ENCODE measurements at regions not wholly inside any gene's neighbourhood (a gene's known extent, or its start where the extent isn't known, plus 50 kb on each side); places are given as distances from the start of the nearest gene placed in this dataset.

- no peak for DNase-seq (ENCODE audit: low read depth in 2 of 2)
Measured at GRCh38 chr9:89768650-89769071, 163.8 kb downstream of the GADD45G start.

GRCh38 chr9:89770531-89771174 lies 165.8 kb downstream of the GADD45G start:
- DNase-seq (ENCODE audit: low read depth in 2 of 2) = no peak

DNA sequence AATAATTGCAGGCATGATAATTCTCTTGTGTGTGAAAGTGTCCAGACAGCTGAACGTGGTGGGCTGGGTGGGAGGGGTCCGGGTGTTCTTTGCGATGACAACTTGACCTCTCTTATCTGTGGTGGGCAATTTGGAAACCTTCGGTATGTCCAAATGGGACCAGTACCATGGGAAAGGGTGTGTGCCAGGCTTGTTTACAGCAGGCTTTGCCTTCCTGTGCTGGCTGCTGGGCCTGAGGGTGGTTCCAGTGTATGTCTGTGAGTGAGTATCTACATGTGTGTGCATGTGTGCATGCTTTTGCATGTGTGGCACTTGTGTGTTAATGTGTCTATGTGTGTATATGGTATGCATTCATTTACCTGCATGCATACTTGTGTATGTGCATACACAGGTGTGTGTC lies 166.4 kb downstream of the GADD45G start:
- no peak for DNase-seq (ENCODE audit: low read depth in 2 of 2)

DNA sequence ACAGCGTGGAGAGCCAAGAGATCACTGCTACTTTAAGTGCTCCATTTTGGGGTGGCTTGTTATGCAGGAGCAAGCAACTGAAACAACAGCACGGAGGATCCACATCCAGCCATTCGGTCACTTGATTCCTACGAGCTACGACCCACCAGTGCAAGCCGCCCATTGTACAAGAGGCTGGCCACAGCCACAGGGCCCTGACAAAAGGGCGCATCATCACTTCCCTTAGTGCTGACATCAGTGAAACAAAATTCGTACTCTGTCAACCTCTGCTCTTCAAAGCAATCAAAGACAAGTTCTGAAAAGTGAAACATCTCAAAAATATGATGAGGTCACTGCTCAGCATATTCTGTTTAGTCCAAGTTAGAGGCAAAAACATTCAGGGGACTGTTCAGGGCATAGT lies 168.4 kb downstream of the GADD45G start:
- DNase-seq (ENCODE audit: low read depth in 2 of 2) = no peak

- DNase-seq (ENCODE audit: low read depth in 2 of 2) = no peak
Measured at GRCh38 chr9:89774858-89775370, 170.1 kb downstream of the GADD45G start.

DNA sequence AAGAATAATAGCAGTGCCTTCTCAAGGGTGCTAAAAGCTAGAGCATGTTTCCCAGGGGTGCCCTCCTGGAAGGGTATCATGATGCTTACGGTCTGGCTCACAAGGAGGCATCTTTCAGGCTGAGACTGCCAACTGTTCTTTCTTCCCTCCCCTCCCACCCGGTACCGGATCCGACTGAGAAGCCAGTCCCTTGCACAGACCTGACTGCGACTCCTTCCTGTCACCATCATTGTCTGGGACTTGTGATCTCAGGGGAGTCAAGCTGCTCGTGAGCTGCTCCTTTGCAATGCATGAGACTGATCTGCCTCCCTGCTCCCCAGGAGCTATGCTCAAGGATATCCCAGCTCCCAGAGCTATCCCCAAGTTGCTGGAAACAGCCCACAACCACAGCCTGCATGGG lies 170.8 kb downstream of the GADD45G start:
- no peak for DNase-seq (ENCODE audit: low read depth in 2 of 2)

GRCh38 chr9:89776795-89777525 lies 172.1 kb downstream of the GADD45G start:
- DNase-seq (ENCODE audit: low read depth in 2 of 2) = no peak

GRCh38 chr9:89777544-89777943 lies 172.7 kb downstream of the GADD45G start:
- no peak for DNase-seq (ENCODE audit: low read depth in 2 of 2)

GRCh38 chr9:89778100-89779090 lies 173.6 kb downstream of the GADD45G start:
- no peak for DNase-seq (ENCODE audit: low read depth in 2 of 2)

DNA sequence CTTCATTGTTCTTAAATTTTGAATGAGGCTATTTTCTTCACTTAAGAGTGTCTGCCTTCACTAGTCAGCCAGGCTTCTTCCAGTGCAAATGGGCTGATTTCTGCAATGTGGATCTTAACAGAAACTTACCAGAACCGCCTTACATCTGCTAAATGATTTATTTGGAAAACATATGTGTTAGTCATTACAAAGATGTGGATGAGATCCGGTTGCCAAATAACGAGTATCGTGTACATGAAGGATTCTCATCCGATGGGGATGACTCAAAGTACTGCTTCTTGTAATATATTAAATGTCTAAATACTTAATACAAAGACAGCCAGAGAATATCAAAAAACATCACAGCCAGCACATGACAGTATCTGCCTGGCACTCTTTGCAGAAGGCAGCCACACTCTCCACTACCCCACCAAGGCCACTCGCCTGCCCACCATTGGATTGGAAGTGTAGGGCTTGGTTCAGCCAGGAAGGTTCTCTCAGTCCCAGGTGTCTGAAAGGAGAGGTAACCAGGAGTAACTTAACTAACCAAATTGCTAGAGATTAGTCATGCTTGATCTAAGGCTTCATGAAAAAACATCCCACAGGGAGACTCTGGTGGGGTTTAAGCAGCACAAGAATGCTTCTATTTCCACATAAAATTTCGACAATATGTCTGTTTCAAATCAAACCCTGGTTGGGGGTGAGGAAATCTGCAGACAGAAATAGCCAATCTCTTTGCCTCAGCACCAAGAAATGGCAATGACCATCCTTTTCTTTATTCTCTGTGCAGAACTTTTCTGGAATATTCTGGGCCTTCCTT lies 174.8 kb downstream of the GADD45G start:
- DNase-seq (ENCODE audit: low read depth in 2 of 2) = no peak

GRCh38 chr9:89780959-89781358 lies 176.1 kb downstream of the GADD45G start:
- DNase-seq (ENCODE audit: low read depth in 2 of 2) = no peak

GRCh38 chr9:89781838-89782540 lies 177.2 kb downstream of the GADD45G start:
- DNase-seq (ENCODE audit: low read depth in 2 of 2) = no peak

DNA sequence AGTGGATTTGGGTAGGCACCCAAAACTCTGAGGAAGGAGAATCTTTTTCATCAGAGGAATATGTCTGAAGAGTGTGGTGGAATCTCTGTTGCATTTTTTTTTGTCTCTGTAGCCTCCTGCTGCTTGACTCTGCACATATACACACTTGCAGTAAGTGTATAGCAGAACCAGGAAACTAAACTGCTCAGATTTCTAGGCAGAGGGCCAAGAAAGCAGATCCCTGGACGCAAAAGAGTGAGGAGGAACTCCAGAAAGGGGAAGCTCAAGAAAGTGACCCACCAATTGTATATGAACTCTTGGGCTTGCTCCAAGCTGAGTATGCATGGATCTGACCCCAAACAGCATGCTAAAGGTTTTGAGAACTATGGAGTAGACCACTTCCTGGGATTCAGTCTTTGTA lies 181.8 kb downstream of the GADD45G start:
- DNase-seq (ENCODE audit: low read depth in 2 of 2) = no peak

- DNase-seq (ENCODE audit: low read depth in 2 of 2) = no peak
Measured at GRCh38 chr9:89787595-89787994, 182.8 kb downstream of the GADD45G start.

GRCh38 chr9:89788434-89788833 lies 183.6 kb downstream of the GADD45G start:
- DNase-seq (ENCODE audit: low read depth in 2 of 2) = no peak

DNA sequence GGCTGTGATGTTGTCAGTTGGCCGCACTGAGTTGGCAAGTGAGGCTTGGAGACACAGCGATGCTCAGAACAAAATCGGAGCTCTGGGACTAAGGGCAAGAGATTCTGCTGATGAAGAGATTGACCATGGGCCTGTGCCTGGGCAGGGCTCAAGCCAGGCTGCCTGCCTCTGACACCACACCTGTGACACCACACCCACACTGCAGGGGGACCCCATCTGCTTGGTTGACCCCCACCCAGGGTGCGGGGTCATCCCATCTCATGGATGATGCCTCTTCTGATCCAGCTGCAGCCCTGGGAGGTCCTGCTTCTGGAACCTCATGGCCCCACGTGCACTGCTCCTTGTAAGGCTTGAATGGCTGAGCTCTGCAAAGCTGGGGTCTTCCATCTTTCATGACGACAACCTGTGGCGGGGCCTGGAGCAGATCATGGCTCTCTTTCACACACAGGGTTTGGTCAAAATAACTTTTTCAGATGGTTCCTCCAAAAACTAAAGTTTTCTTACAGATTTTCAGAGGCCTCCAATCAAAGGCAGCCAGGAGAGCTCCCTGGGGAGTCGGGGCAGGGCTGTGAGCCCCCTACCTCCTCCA lies 185.2 kb downstream of the GADD45G start:
- DNase-seq (ENCODE audit: low read depth in 2 of 2) = no peak

- DNase-seq (ENCODE audit: low read depth in 2 of 2) = no peak
Measured at GRCh38 chr9:89790542-89791109, 185.8 kb downstream of the GADD45G start.

DNA sequence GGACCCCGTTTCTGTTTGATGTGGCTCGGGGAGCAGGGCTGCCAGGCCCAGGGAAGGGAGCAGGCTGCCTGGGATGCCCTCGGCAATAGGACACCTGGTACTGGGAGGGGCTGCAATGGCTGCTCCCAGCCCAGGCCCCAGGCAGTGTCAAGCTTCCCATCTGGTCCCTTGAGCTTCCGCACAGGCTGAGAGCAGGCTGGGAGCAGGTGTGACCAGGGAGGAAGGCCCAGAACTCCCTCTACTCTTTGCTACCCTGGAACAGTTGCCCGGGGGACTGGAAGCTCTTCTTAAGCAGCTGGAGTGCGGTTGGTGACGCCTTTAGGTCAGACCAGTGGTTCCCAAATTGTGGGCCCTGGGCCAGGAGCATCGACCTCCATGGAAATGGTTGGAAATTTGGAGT lies 186.9 kb downstream of the GADD45G start:
- no peak for DNase-seq (ENCODE audit: low read depth in 2 of 2)

DNA sequence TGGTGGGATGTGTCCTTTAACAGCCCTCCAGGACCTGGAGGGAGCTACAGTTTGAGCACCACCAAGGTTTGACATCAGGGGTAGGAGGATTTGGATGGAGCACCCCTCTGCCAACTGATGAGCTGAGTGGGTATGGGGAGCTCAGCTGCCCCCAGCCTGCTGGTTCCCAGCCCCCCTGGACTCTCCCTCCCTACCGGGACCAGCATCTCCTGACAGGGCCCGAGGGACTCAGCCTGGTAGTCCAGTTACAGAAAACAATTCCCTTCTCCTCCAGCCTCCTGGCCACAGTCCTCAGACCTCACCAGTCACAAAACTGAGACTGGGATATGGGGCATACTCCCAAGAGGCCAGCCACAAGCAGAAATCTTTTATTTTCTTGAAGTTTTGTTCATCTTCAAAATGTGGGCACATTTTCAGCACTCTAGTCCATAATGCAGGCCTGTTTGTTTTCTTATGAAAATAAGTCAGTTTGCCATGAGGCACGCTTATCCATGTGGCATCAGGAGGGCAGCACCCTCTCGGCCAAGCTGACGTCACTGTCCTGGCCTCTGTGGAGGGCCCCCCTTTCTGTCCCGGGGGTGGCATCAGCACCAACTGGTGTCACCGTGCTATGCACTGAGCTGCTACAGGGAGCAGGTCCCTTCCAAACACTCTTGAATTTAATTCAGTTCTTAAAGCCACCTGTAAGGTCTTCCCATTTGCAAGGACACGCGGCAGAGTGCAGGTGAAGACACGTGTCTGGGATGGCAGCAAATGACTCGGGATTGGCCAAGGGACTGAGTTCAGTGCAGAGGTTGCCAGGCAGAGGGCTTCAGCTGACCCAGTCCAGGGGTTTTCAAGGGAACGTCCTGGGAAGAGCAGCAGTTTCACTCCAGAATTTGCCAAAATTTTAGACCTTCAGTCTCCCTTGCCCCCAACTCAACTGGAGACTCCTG lies 187.6 kb downstream of the GADD45G start:
- DNase-seq (ENCODE audit: low read depth in 2 of 2) = no peak
